Neural progenitor cell (in vitro differentiated cells): ENCODE measurements at regions not wholly inside any gene's neighbourhood (a gene's known extent, or its start where the extent isn't known, plus 50 kb on each side); places are given as distances from the start of the nearest gene placed in this dataset.

Experiments used
- EZH2 ChIP-seq: fragments of 200-600 bp; sonication (generic); IDR thresholded peaks from 2 replicates; pipeline ENCODE4 v1.6.1; 2017; ENCODE audit warnings: antibody characterized with exemption, mild to moderate bottlenecking, moderate library complexity
- EZH2phosphoT487 ChIP-seq: fragments of 200-600 bp; sonication (generic); IDR thresholded peaks from 2 replicates; pipeline ENCODE4 v1.6.1; 2017; ENCODE audit warnings: antibody characterized with exemption
- TF ChIP-seq, protein P1 (sequence below): fragments of 200-600 bp; sonication (generic); IDR thresholded peaks from 2 replicates; pipeline ENCODE4 v1.5.1; 2017; ENCODE audit warnings: antibody characterized with exemption, mild to moderate bottlenecking

GRCh38 chr5:173808079-173808808 is 79.9 kb upstream of the CPEB4 start:
- TF ChIP-seq, protein P1, sequence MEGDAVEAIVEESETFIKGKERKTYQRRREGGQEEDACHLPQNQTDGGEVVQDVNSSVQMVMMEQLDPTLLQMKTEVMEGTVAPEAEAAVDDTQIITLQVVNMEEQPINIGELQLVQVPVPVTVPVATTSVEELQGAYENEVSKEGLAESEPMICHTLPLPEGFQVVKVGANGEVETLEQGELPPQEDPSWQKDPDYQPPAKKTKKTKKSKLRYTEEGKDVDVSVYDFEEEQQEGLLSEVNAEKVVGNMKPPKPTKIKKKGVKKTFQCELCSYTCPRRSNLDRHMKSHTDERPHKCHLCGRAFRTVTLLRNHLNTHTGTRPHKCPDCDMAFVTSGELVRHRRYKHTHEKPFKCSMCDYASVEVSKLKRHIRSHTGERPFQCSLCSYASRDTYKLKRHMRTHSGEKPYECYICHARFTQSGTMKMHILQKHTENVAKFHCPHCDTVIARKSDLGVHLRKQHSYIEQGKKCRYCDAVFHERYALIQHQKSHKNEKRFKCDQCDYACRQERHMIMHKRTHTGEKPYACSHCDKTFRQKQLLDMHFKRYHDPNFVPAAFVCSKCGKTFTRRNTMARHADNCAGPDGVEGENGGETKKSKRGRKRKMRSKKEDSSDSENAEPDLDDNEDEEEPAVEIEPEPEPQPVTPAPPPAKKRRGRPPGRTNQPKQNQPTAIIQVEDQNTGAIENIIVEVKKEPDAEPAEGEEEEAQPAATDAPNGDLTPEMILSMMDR, result no peak
- no peak for TF ChIP-seq EZH2
- no peak for TF ChIP-seq EZH2phosphoT487
